Suprapubic skin (tissue), 4 donors: ENCODE measurements at regions not wholly inside any gene's neighbourhood (a gene's known extent, or its start where the extent isn't known, plus 50 kb on each side); places are given as distances from the start of the nearest gene placed in this dataset.

ENCODE experiments used
- CTCF ChIP-seq, 2 donors: fragments of 200-600 bp in 1 of 2; fragments of 450-650 bp in 1 of 2; sonication (generic) in 1 of 2; IDR thresholded peaks; one replicate each; pipeline ENCODE4 v1.5.1; 2016 to 2019; ENCODE audit warnings: antibody characterized with exemption in 2 of 2, mild to moderate bottlenecking in 1 of 2, moderate library complexity in 1 of 2
- POLR2A ChIP-seq, 2 donors: fragments of 450-650 bp; IDR thresholded peaks; one replicate each; pipeline ENCODE4 v1.6.1; 2017; ENCODE audit warnings: antibody characterized with exemption in 2 of 2, mild to moderate bottlenecking in 2 of 2, moderate library complexity in 2 of 2
- POLR2AphosphoS5 ChIP-seq, 3 donors: sonication (generic); formaldehyde crosslinking; IDR thresholded peaks; one replicate each; pipeline ENCODE4 v1.6.1; 2017; ENCODE audit warnings: antibody characterized with exemption in 3 of 3

GRCh38 chrX:106281383-106281782 lies 113.3 kb downstream of the PWWP3B start:
- TF ChIP-seq POLR2A (IDR thresholded peaks at IDR 0.05), result no peak
- TF ChIP-seq CTCF (IDR thresholded peaks at IDR 0.05), result no peak
- TF ChIP-seq POLR2AphosphoS5 (IDR thresholded peaks at IDR 0.05), result no peak
